ENCODE measurements at regions not wholly inside any gene's neighbourhood (a gene's known extent, or its start where the extent isn't known, plus 50 kb on each side); places are given as distances from the start of the nearest gene placed in this dataset.

DNA sequence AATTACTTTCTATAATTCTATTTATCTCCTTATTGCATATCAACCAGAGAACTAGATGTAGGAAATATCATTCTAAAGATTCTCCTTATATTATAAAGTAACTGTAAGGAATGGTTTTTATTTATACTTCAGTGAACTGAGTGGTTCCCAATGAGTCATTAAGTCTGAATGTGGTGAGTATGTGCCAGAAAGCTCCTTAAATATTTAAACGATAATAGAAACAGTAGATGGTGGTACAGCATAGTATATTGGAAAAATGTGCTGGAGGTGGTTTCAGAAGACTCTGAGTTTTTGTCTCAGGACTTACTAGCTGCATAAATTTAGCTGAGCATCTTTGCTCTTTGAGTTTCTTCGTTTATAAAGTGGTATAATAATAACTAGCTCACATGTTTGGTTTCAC is 653.5 kb downstream of the FAM181B start:
- TF ChIP-seq, protein P1, sequence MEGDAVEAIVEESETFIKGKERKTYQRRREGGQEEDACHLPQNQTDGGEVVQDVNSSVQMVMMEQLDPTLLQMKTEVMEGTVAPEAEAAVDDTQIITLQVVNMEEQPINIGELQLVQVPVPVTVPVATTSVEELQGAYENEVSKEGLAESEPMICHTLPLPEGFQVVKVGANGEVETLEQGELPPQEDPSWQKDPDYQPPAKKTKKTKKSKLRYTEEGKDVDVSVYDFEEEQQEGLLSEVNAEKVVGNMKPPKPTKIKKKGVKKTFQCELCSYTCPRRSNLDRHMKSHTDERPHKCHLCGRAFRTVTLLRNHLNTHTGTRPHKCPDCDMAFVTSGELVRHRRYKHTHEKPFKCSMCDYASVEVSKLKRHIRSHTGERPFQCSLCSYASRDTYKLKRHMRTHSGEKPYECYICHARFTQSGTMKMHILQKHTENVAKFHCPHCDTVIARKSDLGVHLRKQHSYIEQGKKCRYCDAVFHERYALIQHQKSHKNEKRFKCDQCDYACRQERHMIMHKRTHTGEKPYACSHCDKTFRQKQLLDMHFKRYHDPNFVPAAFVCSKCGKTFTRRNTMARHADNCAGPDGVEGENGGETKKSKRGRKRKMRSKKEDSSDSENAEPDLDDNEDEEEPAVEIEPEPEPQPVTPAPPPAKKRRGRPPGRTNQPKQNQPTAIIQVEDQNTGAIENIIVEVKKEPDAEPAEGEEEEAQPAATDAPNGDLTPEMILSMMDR (IDR thresholded peaks at IDR 0.05) = no peak

DNA sequence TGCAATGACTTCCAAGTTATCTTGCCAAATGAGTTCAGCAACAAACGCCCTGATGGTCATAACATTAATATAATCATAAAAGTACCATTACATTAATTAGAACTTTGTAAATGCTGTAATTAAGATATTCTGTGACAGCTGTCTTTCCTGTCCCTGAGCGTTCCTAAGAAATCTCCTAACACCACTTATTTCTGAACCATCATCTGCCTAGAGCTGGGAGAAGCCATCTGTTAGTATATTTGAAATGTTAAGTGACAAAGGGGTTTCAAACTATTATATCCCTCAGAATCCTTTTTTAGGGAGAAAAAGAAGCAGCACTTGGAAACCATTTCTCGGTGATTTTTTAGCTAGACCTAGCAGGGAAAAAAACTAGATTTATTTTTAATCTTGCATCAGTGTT is 657.5 kb downstream of the FAM181B start:
- no peaks in the 10 kb centered on the region for H3K27me3 ChIP-seq (ENCODE audit: low read depth)
- no peak for ATAC-seq
- DNase-seq = no peak
- TF ChIP-seq, protein P1 (IDR thresholded peaks at IDR 0.05) = no peak
- H3K4me1 ChIP-seq = no peaks in the 10 kb centered on the region
- no peaks in the 10 kb centered on the region for H3K9me3 ChIP-seq
- no peak overlapping the region for H3K4me3 ChIP-seq
- H3K36me3 ChIP-seq = no peaks in the 10 kb centered on the region
- intact Hi-C loops (cut with DNase I) = no loop called here
- H3K27ac ChIP-seq = no peak overlapping the region

More for the DNA sequence above, 653.5 kb downstream of the FAM181B start:
- DNase-seq (no peak), ATAC-seq (no peak)
- no peaks in the 10 kb centered on the region for H3K27me3 ChIP-seq (ENCODE audit: low read depth)
- no peaks in the 10 kb centered on the region for H3K9me3 ChIP-seq
- intact Hi-C loops (cut with DNase I) = no loop called here
- no peak overlapping the region for H3K27ac ChIP-seq
- H3K4me1 ChIP-seq = no peaks in the 10 kb centered on the region
- no peak overlapping the region for H3K4me3 ChIP-seq
- no peaks in the 10 kb centered on the region for H3K36me3 ChIP-seq

DNA sequence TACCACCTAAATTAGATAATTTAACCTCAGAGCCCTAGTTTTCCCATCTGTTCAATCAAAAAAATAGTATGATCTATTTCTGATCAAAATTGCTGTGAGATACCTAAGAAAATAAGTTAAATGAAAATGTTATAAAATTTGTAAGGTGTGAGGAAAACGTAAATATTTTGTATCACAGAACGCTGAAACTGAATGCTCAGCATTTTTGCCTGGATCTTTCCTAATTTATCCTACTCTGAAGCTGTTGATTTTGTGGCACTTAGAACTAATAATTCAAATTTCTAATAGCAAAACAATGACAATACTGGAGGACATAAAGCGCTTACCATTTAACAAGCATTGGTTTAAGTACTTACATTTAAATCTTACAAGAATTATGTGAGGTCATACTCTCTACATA is 674.2 kb downstream of the FAM181B start:
- DNase-seq = no peak
- Histone ChIP-seq H3K4me3 (no peak overlapping the region), H3K9me3 (no peaks in the 10 kb centered on the region), H3K4me1 (no peaks in the 10 kb centered on the region), H3K27me3 (ENCODE audit: low read depth) (no peaks in the 10 kb centered on the region), H3K27ac (no peak overlapping the region), H3K36me3 (no peaks in the 10 kb centered on the region)
- ATAC-seq = no peak
- TF ChIP-seq, protein P1 (IDR thresholded peaks at IDR 0.05) = no peak
- intact Hi-C loops (cut with DNase I) = no loop called here

DNA sequence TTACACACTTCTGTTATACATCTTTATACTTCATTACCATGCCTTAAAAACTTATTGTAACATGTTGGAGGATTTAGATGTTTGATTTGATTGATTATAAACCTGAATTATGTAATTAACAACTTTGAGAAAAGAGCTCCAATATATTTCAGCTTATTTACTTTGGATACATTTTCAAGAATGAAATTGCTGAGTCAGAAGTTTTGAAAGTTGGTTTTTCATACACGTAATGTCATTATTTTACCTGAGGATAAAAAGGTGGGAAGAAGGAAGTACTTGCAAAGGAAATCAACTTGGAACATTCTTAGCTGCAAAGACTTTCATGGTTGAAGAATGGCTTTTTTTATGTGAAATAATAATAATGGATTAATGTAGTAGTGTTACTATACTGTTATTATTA is 677.2 kb downstream of the FAM181B start:
- no peak for ATAC-seq
- Histone ChIP-seq H3K27ac (no peak overlapping the region), H3K27me3 (ENCODE audit: low read depth) (no peaks in the 10 kb centered on the region), H3K36me3 (no peaks in the 10 kb centered on the region), H3K4me1 (no peaks in the 10 kb centered on the region), H3K9me3 (no peaks in the 10 kb centered on the region), H3K4me3 (no peak overlapping the region)
- TF ChIP-seq, protein P1 (IDR thresholded peaks at IDR 0.05) = no peak
- no peak for DNase-seq
- intact Hi-C loops (cut with DNase I) = no loop called here

DNA sequence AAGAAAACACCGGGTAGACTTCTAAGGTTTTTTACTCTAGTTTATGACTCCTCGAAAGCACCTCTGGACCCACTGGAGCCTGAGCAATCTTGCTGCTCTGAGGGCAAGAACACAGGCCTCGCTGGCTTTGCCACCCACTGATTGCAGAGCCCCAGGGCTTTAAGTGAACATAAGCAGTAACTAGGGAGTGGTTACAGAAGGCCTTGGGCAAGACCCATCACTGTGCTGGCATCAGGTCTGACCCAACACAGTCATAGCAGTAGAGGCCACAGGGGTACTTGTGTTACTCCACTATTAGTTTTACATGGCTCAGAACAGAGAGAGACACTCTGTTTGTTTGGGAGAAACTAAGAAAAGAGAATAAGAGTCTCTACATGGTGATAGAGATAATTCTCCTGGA is 684.5 kb downstream of the FAM181B start:
- DNase-seq (no peak), ATAC-seq (no peak)
- Histone ChIP-seq H3K36me3 (no peaks in the 10 kb centered on the region), H3K27me3 (ENCODE audit: low read depth) (no peaks in the 10 kb centered on the region), H3K4me1 (no peaks in the 10 kb centered on the region), H3K27ac (no peak overlapping the region), H3K9me3 (no peaks in the 10 kb centered on the region), H3K4me3 (no peak overlapping the region)
- TF ChIP-seq, protein P1 (IDR thresholded peaks at IDR 0.05) = no peak
- intact Hi-C loops (cut with DNase I) = no loop called here

DNA sequence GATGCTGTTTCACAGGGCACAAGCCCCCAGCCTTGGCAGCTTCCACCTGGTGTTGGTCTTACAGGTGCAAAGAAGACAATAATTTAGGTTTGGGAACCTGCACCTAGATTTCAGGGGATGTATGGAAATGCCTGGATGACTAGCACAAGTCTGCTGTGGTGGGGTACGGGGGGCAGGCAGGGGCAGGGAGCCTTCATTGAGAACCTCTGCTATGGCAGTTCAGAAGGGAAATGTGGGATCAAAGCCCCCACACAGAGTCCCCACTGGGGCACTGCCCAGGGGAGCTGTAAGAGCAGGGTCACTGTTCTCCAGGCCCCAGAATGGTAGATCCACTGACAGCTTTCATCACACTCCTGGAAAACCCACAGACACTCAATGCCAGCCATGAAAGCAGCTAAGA is 686.5 kb downstream of the FAM181B start:
- Histone ChIP-seq H3K4me1 (no peaks in the 10 kb centered on the region), H3K4me3 (no peak overlapping the region), H3K27me3 (ENCODE audit: low read depth) (no peaks in the 10 kb centered on the region), H3K36me3 (no peaks in the 10 kb centered on the region), H3K27ac (no peak overlapping the region), H3K9me3 (no peaks in the 10 kb centered on the region)
- DNase-seq (no peak), ATAC-seq (no peak)
- intact Hi-C loops (cut with DNase I) = no loop called here
- TF ChIP-seq, protein P1 (IDR thresholded peaks at IDR 0.05) = no peak

Measured in lower lobe of right lung (tissue), 2 donors.